ENCODE measurements at regions not wholly inside any gene's neighbourhood (a gene's known extent, or its start where the extent isn't known, plus 50 kb on each side); places are given as distances from the start of the nearest gene placed in this dataset.
"Not testable (repeated sequence)": the region's sequence is repeated elsewhere in the genome, so short reads cannot be mapped to it uniquely, and the experiment has no call there.

DNA sequence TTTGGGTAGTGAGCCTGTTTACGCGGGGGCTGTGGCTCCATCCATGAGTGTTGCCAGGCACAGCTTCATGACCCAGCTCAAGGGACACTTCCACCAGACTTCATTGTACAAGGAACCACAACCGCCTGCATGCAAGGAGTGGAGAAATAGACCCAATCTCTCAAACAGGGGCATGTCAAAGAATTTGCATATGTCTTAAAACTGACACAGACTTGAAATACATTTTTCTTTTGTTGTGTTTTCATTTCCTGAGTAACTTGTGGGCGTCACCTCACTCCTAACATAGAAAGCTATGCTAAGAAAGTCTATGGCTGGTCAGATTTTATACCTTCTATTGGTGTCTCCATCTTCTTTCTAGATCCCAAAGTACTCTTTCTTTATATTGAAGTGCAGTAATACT, 266.2 kb upstream of the RNF32 start:
- DNase-seq: no peak

DNA sequence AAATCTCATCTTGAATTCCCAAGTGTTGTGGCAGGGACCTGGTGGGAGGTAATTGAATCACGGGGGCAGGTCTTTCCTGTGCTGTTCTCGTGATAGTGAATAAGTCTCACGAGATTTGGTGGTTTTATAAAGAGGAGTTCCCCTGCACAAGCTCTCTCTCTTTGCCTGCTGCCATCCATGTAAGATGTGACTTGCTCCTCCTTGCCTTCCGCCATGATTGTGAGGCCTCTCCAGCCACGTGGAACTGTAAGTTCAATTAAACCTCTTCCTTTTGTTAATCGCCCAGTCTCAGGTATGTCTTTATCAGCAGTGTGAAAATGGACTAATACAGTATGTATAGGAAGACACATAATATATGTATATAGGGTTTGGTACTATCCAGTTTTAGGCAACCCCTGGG, 270.6 kb upstream of the RNF32 start:
- DNase-seq: not testable (repeated sequence)

DNA sequence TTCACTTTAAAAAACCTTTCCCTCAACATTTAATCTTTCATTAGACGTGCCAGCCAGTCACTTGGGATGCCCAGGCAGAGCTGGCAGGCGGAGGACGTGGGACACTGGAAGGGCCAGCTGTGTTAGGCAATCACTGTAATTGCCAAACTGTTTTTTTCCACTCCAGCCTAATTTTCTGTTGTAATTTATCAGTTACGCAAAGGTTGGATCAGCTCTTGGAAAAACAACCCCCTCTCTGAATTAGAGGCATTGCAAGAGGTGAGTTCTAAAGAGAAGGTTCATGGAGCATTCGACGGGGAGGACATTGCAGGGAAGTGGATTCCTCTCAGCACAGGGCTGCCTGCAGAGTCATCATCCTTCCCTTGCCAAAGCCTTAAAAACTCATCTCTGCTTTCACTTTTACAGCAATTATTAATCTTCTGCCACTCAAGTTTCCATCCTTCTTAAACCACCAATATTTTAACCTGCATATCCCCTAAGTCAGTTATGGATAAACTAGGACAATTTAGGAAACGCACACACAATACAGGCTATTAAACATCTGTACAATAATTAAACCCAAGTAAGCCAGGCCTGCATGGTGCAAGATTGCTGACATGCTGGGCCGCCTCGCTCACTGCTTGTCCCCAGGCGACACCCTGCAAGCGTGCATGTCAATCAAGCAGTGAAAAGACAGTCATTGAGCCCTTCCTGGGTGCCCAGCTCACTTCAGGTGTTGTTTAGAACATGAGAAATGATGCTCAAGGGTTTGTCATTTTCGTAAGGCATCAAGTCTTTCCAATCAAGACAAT, 272.3 kb upstream of the RNF32 start:
- no peak for DNase-seq

DNA sequence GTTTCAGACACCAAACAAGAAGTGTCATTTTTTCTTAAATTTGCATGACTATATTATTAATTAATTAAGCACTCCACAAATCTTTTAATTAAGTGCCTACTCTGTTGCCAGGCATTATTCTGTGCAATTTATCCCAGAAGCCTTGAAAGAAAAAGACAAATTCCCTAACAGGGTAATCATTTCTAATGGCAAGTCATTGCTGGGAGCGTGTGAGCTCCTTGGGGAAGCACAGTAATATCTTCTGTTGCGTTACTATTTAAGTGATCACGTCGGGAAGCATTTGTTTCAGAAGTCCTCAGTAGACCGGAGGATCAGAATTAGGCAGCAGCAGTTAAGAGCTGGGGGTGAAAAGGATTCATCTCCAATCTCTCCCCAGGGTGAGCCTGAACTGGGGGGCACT, 276.8 kb upstream of the RNF32 start:
- no peak for DNase-seq

DNA sequence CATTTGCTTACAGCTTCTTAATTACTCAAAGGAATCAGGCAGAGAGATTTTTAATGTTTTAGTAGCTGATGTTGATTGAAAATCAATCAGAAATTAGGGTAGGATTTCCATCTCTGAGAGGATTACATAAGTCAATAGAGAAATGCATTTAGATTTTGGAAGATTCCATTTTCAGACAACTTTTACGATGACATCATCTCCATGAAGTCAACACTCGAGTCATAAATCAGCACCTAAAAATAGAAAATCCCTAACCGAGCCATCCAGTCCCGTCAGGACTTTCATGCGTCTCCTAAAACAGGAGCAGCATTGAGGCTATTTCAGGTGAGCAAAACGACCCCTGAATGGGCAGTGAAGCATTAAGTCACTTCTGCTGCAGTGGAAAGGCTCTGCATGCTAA, 279.7 kb upstream of the RNF32 start:
- no peak for DNase-seq

DNA sequence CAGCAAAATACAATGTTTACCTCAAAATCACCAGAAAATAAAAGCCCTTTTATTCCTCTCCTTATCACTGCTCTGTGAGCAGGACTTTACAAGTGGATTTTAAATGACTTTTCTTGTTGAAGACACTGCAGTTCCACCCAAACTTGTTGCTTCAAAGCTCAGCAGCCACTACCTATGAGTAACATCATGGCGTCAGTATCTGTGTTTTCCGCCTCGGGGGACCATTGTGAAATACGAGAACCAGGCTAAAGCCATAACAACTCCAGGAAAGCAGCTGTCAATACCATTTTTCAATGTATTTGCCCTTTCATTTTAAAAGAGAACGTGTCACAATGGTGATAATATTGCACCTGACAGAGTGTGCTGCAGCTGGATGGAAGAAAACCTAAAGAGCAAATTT, 284.0 kb upstream of the RNF32 start:
- no peak for DNase-seq

DNA sequence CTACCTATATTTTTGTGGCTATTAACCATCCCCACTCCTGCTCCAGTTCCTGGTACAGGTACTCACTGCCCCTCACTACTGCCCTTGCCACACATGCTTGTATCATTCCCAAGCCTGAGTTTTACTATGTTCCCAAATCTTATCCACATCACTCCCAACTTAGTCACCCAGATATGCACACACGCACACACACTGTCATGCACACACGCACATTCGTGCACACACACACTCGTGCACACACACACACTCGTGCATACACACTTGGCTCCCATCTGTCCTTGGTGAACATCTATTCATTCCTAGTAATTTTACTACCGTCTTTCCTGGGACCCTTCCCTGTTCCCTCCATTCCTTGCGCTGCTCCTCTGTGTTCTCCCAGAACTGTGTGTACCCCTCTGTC, 287.2 kb upstream of the RNF32 start:
- no peak for DNase-seq

DNA sequence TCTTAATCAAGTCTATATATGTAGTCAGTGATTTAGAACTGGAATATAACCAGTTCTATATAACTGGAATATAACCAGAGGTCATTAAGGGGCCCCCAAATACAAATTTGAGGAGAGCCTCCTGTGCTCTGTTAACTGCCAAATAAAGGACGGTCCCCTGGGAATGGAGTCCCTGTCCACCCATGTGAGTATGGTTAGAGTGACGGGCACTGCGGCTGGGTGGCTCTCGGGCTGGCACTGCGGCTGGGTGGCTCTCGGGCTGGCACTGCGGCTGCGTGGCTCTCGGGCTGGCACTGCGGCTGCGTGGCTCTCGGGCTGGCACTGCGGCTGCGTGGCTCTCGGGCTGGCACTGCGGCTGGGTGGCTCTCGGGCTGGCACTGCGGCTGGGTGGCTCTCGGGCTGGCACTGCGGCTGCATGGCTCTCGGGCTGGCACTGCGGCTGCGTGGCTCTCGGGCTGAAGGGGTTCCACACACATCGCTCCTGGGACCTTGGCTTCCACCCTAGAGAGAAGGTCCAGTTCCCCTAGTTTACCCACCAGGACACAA, 292.8 kb upstream of the RNF32 start:
- DNase-seq: not testable (repeated sequence)

DNA sequence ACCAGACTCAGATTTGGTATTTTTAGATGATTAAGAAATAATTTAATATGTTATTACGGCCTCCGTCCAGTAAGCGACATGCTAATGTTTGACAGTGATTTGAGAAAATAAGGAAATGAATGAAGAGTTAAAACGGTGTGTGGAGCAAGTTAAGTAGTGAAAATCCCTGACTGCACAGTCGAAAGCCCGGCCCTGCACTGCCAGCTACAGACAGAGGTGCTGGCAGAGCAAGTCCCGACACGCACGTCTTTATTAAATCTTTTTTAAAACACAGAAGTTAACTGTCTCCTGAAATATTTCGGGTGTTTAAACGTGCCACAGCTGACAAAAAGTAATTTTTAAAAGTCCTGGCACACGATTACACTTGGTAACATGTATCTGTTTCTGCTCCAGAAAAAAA, 293.4 kb upstream of the RNF32 start:
- DNase-seq: no peak

DNA sequence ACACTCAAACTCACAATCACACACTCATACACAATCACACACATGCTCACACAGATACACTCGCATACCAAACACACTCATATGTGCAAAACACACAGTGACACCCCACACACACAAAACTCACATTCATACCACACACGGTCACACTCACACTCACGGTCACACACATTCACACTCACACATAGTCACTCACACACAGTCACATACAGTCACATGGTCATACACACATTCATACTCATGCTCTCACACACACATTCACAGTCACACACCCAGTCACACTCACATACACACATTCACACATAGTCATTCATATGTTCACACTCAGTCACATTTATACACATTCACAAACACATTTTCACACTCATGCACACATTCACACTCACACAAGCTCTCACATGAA, 296.0 kb upstream of the RNF32 start:
- DNase-seq: no peak

DNA sequence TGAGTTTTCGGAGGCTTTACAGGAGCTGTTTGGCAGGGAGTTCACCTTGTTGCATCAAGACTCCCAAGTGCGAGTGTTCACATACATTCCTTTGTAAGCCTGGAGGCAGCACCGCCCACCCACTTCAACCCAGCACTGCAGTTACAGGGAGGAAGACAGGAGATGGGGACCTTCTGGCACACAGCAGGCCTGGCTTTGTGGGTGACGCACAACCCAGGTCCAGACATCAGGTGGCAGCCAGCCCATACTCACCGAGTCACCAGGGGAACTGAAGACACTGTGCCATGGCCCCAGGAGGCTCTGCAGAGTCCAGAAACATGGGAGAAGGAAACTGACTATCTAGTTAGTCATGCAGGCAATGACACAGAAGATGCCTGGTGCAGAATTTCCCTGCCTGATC, 305.9 kb upstream of the RNF32 start:
- DNase-seq: no peak

DNA sequence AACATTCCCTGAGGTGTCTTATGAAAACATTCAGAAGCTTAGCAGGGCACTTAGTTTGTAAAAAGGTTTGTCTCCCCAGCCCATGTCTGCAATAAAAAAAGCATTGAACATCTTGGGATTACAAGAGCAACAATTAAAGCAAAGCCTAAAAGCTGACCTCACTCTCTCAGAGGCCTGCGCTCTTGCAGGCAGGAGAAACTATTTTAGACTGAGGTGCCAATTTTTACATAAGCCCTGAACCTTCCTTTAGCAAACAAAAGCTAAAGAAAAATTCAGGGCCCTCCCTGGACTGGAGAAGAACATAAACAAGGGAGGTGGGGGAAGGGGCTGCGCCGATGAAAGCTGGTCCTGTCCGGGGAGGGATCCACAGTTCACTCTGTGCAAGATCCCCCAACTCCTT, 312.7 kb upstream of the RNF32 start:
- no peak for DNase-seq

DNA sequence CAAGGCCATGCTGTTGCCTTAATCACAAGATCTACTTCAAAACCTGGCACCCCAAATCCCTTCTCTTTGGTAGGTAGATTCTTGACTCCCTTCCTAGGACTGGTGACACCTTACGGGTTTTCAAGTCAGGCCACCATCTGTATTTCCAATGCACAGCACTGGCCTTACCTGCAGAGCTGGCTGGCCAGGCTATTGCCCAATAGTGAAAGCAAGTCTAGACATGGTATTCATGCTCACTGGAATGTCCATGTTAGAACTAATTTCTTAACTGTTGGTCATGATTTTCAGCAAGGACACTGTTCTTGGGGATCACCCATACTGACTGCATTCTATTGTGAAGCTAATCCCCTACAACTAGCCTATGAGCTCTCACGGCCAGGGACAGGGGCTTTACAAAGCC, 313.1 kb upstream of the RNF32 start:
- no peak for DNase-seq

DNA sequence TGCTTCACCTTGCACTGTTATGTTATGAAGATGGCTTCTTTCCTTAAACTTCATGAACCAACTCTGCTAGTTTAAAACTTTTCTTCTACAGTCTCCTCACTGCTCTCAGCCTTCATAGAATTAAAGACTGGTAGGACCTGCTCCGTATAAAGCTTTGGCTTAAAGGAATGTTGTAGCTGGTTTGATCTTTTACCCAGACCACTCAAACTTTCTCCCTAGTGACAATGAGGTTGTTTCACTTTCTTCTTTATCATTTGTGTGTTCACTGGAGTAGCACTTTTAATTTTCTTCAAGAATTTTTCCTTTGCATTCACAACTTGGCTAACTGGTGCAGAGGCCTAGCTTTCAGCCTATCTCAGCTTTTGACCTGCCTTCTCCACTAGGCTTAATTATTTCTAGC, 316.4 kb upstream of the RNF32 start:
- DNase-seq: no peak

DNA sequence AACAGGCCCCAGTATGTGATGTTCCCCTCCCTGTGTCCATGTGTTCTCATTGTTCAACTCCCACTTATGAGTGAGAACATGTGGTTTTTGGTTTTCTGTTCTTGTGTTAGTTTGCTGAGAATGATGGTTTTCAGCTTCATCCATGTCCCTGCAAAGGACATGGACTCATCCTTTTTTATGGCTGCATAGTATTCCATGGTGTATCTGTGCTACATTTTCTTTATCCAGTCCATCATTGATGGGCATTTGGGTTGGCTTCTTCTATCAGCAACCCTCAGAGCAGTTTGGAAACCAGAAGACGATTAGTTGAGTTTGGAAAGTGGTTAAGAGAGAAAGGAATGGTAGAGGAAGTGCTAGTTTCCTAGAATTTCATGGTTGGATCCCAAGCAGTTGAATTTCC, 319.1 kb upstream of the RNF32 start:
- DNase-seq: not testable (repeated sequence)

DNA sequence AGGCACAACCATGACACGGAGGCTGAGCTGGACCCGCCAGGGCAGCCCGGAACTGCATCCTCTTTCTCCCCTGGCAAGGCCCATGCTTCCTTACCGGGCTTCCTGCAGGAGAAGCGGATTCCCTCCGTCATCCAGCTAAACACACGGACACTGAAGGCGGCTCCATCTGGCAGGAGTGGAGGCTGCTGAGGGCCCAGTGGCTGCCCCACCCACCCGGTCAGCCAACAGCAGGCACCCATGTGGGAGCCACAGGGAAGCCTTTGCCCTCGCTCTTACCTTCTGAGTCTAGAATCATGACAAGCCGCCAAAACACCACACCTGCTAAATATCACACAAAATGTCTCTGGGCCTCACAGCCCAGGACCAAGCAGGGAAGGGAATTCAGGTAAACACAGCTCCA, 321.6 kb upstream of the RNF32 start:
- DNase-seq: no peak

DNA sequence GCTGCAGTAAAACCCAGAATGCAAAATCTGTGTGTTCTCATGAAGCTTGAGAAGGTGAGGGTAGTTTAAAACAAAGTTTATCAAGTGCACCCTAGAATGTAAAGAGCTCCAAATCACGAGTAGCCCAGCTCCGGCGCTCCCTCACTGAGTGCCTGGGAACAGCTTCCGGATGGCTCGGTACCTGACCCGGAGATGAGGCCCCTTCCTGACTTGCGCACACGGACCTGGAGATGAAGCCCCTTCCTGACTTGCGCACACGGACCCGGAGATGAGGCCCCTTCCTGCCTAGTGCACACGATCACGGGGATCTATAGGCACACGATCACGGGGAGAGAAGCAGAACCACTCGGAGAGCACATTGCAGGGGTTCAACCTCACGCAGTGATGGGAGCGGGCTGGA, 322.1 kb upstream of the RNF32 start:
- DNase-seq: no peak

DNA sequence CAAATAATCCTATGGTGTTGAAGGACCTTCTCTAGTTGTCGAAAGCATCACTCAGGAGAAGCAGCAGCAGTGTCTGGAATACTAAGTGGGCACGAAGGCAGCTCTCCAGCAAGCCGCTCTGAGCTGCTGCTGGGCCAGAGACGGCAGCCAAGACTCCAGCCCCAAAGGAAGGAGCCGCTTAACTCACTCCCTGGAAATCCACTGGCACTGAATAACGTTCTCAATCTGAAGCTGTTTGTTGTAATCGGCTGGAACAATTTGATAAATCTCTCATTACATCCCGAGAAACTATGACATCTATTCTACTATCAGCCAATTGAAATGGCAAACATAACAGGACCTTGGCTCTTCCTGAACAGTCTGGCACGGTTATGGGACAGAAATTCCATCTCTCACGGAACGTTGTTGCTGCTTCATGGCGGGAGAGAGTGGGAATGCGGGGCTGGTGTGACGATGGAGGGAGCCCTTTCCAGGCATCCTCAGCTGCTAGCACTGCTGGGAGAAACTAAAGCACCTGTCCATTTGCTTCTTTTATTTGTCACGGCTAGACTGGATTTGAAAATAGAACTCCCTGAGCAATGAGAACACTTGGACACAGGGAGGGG, 331.5 kb upstream of the RNF32 start:
- DNase-seq: no peak

DNA sequence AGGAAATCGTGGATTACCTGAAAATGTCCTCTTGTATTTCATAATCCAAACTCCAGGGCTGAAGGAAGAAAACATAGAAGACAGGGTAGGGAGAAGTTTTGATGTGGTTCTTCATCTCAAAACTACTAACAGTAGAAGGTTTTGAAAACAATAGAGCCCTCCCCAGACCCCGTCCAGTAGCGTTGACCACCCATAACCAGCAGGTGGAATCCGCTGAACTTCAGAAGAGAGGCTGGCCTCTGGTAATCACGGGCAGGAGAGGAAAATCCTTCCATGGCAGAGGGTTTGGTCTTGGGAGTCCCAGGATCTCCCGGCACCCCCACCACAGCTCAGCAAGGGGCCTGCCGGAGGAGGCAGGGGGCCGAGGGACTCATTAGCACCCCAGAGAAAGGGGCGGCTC, 333.4 kb upstream of the RNF32 start:
- DNase-seq: no peak

DNA sequence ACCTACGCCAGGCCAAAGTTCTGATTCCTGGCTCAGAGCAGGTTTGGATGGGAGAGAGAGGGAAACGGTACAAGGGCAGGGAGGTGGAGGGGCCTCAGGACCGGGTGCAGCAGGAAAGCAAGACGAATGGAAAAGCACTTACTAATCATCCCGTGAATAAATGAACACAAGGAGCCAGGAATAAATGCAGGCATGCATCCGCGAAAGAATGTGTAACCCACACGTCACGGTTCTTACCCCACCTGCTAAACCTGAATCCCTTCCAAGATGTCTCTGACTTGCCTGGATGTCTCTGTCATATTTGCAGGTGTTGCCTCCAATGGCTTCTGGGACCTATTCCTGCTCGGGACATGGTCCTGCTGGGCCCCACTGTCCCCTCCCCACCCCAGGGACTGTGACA, 335.2 kb upstream of the RNF32 start:
- DNase-seq: no peak

DNA sequence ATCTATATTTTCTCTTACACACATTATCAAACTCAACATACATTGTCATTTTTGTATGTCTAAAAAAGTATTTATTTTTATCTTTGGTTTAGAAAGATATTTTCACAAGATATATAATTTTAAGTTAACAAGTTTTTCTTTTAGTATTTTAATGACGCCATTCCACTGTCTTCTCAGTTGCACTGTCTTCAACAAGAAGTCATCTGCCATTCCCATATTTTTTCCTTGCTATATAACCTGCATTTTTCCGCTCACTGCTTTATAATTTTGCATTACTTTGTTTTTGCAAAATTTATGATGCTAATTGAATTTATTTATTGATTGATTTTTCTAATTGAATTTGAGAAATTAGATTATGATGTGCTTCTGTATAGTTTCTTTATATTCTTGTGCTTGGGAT, 357.8 kb upstream of the RNF32 start:
- no peak for DNase-seq

DNA sequence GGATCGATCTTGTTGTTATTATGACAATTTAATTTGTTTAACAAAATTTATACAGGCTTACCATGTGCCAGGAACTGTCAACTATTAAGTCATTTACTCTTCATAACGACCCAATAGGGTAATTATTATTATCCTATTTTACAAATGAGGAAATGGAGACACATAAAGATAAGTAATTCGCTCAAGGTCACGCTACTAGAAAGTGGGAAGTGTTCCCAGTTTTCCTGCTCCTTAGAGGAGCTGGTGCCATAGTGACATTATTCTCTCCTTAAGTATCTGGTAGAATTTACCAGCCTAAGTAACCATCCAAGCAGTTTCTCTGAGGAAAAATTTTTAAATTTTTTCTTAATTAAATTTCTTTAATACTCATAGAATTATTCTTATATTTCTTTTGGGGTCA, 360.9 kb upstream of the RNF32 start:
- DNase-seq: no peak

DNA sequence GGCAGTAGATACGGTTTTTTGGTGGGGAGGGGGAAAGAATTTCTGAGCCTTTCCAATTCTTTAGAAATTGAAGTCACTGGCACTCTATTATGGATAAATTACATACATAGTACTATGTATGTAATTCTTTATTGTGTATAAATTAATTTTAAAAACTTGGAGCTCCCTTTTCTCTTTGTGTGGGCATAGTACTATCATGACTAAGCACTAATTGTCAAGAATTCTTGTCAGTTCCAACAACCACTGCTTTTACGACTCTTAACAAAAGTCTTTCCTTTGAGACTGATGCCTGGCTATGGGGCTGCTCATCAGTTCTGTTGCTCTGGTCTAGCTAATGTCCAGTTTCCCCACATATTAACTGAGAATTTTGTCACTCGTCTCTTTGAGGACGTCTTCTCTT, 365.3 kb upstream of the RNF32 start:
- DNase-seq: no peak

DNA sequence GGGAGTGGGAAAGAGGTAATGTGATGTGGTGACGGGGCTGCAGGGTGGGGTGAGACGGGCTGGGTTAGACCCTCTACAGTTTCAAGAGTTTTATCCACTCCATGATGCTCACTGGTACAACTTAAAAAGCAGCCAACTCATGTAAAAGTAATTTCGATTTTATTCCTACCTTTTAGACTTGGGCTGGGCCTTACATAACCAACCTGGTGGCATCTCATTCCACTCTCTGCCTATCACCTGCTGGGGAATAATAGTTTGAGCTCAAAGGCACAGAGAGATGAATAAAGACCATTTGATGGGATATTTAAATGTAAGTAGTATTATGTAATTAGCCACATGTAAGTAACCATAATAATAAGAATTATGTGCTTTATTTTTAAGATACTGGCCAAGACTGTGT, 366.0 kb upstream of the RNF32 start:
- DNase-seq: no peak

DNA sequence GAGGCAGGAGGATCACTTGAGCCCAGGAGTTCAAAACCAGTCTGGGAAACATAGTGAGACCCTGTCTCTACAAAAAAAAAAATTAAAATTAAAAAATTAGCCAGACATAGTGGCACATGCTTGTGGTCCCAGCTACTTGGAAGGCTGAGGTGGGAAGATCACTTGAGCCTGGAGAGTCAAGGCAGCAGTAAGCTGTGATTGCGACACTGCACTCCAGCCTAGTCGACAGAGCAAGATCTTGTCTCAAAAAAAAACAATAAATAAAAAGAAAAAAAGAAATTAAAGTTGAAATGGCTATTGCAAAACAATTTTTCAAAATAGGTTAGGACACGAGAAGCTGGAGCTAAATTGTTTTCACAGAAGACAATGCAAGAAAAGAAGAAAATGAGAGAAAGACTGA, 379.0 kb upstream of the RNF32 start:
- DNase-seq: no peak

Data from activated naive CD4-positive, alpha-beta T cell (primary cell).